Kidney (tissue), 13 donors: ENCODE measurements at regions not wholly inside any gene's neighbourhood (a gene's known extent, or its start where the extent isn't known, plus 50 kb on each side); places are given as distances from the start of the nearest gene placed in this dataset.

Experiments used
- DNase-seq, 5 donors: peaks; one replicate each; pipeline ENCODE4 v3.0.0-alpha.2; 2013 to 2020
- FAIRE-seq: peaks from 2 replicates; lab custom pipeline; 2012; peaks lifted over from hg19 to GRCh38; lab: Jason Lieb, UNC
- H3K27ac ChIP-seq, 2 donors: one replicate each; pipeline ENCODE4 v1.7.0; 2013; ENCODE audit warnings: low read depth in 2 of 2, low read length in 2 of 2, inconsistent platforms in 1 of 2
- H3K27me3 ChIP-seq: one replicate; pipeline ENCODE4 v1.7.1; 2013; ENCODE audit warnings: low read length, inconsistent platforms; ENCODE audit not compliant: control insufficient read depth, insufficient read depth
- H3K36me3 ChIP-seq, 3 donors: one replicate each; pipeline versions ENCODE4 v1.7.0 to v1.7.1; 2013; ENCODE audit warnings: low read length in 3 of 3, control low read depth in 1 of 3, inconsistent platforms in 1 of 3; ENCODE audit not compliant: insufficient read depth in 3 of 3, control insufficient read depth in 2 of 3
- H3K4me1 ChIP-seq, 3 donors: one replicate each; pipeline versions ENCODE4 v1.7.0 to v1.7.1; 2013; ENCODE audit warnings: low read length in 3 of 3, inconsistent platforms in 1 of 3, low read depth in 1 of 3; ENCODE audit not compliant: control insufficient read depth in 2 of 3, insufficient read depth in 2 of 3
- H3K4me3 ChIP-seq, 3 donors: one replicate each; pipeline versions ENCODE4 v1.7.0 to v1.8.1; 2013; ENCODE audit warnings: low read length in 3 of 3, control low read depth in 1 of 3, inconsistent platforms in 1 of 3
- H3K9ac ChIP-seq, 3 donors: one replicate each; pipeline versions ENCODE4 v1.7.0 to v1.7.1; 2013; ENCODE audit warnings: low read length in 3 of 3, control low read depth in 1 of 3, inconsistent platforms in 1 of 3
- H3K9me3 ChIP-seq, 3 donors: one replicate each; pipeline versions ENCODE4 v1.7.0 to v1.7.1; 2013; ENCODE audit warnings: low read length in 3 of 3, control low read depth in 1 of 3, inconsistent platforms in 1 of 3; ENCODE audit not compliant: control insufficient read depth in 2 of 3, insufficient read depth in 1 of 3
- intact Hi-C: fragments of 100-400 bp; cut with DNase I; formaldehyde crosslinking; loops from one replicate; pipeline ENCODE4 v1.11.1; 2022
- TF ChIP-seq, protein P1 (sequence below): IDR thresholded peaks from 3 replicates; pipeline ENCODE4 v1.5.1; 2012; ENCODE audit warnings: mild to moderate bottlenecking, moderate library complexity, borderline replicate concordance; ENCODE audit not compliant: insufficient read depth; ENCODE audit errors: extremely low read depth
- donor health status: control.
- donor health status: control.
- donor health status: control.
- donor health status: control.
- donor health status: control.
- donor health status: DM: yes; HTN: yes; CAD: no.
- donor health status: Normal renal cell carcinoma (clear cell type).

DNA sequence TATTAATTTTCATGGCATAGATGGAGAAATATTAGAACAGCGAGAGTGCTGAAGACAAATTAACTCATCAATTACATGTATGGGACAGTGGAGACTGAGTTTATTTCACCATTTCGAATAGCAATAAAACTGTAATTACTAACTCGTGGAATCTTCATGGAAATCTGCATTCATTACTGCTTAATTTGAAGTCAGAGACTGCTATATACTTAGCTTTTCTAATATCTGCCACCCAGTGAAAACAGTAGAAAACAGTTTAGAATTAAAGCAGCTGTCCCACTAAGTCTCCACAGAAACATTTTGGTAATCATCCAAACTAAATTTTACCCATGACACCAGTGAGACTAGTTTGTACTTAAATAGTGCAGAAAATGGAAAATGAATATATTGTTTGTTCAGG lies 56.8 kb downstream of the IZUMO3 start:
- TF ChIP-seq, protein P1, sequence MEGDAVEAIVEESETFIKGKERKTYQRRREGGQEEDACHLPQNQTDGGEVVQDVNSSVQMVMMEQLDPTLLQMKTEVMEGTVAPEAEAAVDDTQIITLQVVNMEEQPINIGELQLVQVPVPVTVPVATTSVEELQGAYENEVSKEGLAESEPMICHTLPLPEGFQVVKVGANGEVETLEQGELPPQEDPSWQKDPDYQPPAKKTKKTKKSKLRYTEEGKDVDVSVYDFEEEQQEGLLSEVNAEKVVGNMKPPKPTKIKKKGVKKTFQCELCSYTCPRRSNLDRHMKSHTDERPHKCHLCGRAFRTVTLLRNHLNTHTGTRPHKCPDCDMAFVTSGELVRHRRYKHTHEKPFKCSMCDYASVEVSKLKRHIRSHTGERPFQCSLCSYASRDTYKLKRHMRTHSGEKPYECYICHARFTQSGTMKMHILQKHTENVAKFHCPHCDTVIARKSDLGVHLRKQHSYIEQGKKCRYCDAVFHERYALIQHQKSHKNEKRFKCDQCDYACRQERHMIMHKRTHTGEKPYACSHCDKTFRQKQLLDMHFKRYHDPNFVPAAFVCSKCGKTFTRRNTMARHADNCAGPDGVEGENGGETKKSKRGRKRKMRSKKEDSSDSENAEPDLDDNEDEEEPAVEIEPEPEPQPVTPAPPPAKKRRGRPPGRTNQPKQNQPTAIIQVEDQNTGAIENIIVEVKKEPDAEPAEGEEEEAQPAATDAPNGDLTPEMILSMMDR = no peak
- no peak overlapping the region for H3K27ac ChIP-seq
- H3K36me3 ChIP-seq = no peaks in the 10 kb centered on the region
- H3K9ac ChIP-seq = no peak overlapping the region
- no peak overlapping the region for H3K4me3 ChIP-seq
- H3K27me3 ChIP-seq = no peaks in the 10 kb centered on the region
- H3K9me3 ChIP-seq = no peaks in the 10 kb centered on the region
- DNase-seq = peak in 2 of 5 donors; percentile 9 to 24
- no peak for FAIRE-seq
- intact Hi-C loops = no loop called here
- H3K4me1 ChIP-seq = no peaks in the 10 kb centered on the region

DNA sequence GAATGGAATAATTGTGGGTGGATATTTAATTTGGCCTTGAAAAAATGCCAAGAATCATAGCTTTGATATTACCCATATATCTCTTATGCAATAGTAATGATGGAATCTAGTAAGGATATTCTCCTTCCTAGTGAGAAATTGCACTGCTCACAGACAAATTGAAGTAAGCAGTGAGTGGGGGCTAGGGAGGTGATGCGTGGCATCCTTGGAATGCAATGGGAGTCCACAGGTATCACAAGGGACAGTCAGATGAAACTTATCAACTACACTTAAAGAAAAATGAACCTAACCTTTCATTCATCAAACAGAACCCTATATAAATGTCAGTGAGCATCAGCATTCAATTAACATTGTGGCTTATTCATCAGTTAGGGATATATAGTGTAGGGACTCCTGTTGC lies 57.8 kb downstream of the IZUMO3 start:
- H3K27ac ChIP-seq = no peak overlapping the region
- H3K9me3 ChIP-seq = no peaks in the 10 kb centered on the region
- H3K27me3 ChIP-seq = no peaks in the 10 kb centered on the region
- intact Hi-C loops = no loop called here
- no peak overlapping the region for H3K9ac ChIP-seq
- H3K4me3 ChIP-seq = no peak overlapping the region
- no peaks in the 10 kb centered on the region for H3K4me1 ChIP-seq
- DNase-seq (no peak), FAIRE-seq (no peak)
- no peaks in the 10 kb centered on the region for H3K36me3 ChIP-seq
- TF ChIP-seq, protein P1 = no peak

DNA sequence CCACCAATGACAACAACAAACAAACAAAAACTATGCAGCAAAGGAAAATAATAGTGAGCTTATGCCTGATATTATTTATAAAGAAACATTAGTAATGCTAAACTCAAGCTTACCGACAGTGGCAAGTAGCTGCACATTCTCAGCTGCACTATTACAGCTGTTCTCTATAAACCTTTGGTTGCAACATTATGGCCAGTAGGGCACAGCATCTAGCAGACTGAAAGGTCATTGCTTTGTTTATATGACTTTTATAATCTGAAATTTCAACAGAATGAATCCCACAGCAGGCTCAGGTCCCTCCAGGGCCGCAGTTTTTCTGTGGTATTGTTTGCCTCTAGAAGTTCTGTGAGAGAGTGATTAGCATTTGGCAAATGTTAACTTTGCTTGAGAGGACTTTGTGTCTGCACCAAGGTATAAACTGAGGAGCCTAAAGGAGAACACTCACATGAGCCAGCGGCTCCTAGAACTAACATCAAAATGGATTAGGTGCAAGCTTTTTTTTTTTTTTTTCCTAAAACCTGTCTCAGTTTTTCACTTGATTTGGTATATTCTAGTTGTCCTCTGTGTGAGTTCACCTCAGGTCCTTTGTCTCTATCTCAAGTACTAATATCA lies 58.3 kb downstream of the IZUMO3 start:
- Histone ChIP-seq H3K9ac (no peak overlapping the region), H3K9me3 (no peaks in the 10 kb centered on the region), H3K36me3 (no peaks in the 10 kb centered on the region), H3K4me1 (no peaks in the 10 kb centered on the region), H3K27ac (no peak overlapping the region), H3K4me3 (no peak overlapping the region), H3K27me3 (no peaks in the 10 kb centered on the region)
- intact Hi-C loops = no loop called here
- peak in 2 of 5 donors; percentile 16 to 26 for DNase-seq
- FAIRE-seq = no peak
- TF ChIP-seq, protein P1 = no peak
